K562 (cell line): ENCODE measurements at regions not wholly inside any gene's neighbourhood (a gene's known extent, or its start where the extent isn't known, plus 50 kb on each side); places are given as distances from the start of the nearest gene placed in this dataset.

ENCODE experiments used
- ATAC-seq: fragments of 200-7000 bp; cut with Tn5 transposase; 3 replicates; pipeline ENCODE4 v1.9.1; 2020; ENCODE audit warnings: moderate library complexity
- BruUV-seq: library from RNA; stranded (reverse); fragments of 400-500 nt; replicated peaks from 2 replicates; lab custom pipeline; 2021; lab: Mats Ljungman, UMichigan
- CTCF ChIA-PET: fragments of 300-600 bp; formaldehyde crosslinking; extraction: SDS; loops from one replicate; lab custom pipeline; 2021; ENCODE audit warnings: low intra/inter-chr PET ratio; lab: Yijun Ruan, JAX
- POLR2A ChIA-PET: fragments of 300-600, 350-650 bp; sonication (Branson Sonifier 250); formaldehyde crosslinking; extraction: SDS; loops from one replicate; lab custom pipeline; 2021; ENCODE audit warnings: antibody characterized with exemption, inconsistent platforms; lab: Yijun Ruan, JAX
- DNase-seq, 4 experiments: peaks; one replicate each; pipeline versions ENCODE4 v3.0.0 to v3.0.0-alpha.2; 2011 to 2018; ENCODE audit warnings: low spot score in 3 of 4, mixed read lengths in 3 of 4; ENCODE audit errors: extremely low read depth in 1 of 4
- FAIRE-seq: peaks from 2 replicates; lab custom pipeline; 2011; peaks lifted over from hg19 to GRCh38; lab: Jason Lieb, UNC
- H2AFZ ChIP-seq: 2 replicates; pipeline ENCODE4 v1.6.0; 2011; ENCODE audit warnings: low read depth, low read length, control low read depth, inconsistent platforms
- H3K27ac ChIP-seq: fragments of 200-600 bp; 3 replicates; pipeline ENCODE4 v1.8.0; 2011; ENCODE audit warnings: low read depth, mild to moderate bottlenecking, control low read depth, inconsistent platforms, low read length, moderate library complexity, mixed read lengths; ENCODE audit errors: extremely low read depth
- H3K27me3 ChIP-seq, 2 experiments: fragments of 300-600 bp in 1 of 2; 2 replicates in 1 of 2; 3 replicates in 1 of 2; pipeline versions ENCODE4 v1.6.0 to v1.8.0; 2011; ENCODE audit warnings: inconsistent platforms in 2 of 2, low read length in 2 of 2, mild to moderate bottlenecking in 1 of 2, mixed read lengths in 1 of 2, moderate library complexity in 1 of 2; ENCODE audit not compliant: control insufficient read depth in 2 of 2, insufficient read depth in 2 of 2
- H3K36me3 ChIP-seq: fragments of 300-600 bp; 3 replicates; pipeline ENCODE4 v1.8.0; 2011; ENCODE audit warnings: mild to moderate bottlenecking, low read length, inconsistent platforms; ENCODE audit not compliant: control insufficient read depth, insufficient read depth
- H3K4me1 ChIP-seq, 2 experiments: fragments of 200-600 bp in 1 of 2; replicated peaks in 1 of 2; 2 replicates in 1 of 2; 3 replicates in 1 of 2; pipeline versions ENCODE4 v1.5.1 to v1.8.0; 2011; ENCODE audit warnings: inconsistent platforms in 2 of 2, low read length in 2 of 2, mild to moderate bottlenecking in 1 of 2, mixed read lengths in 1 of 2, moderate library complexity in 1 of 2; ENCODE audit not compliant: control insufficient read depth in 2 of 2, insufficient read depth in 2 of 2
- H3K4me2 ChIP-seq: 2 replicates; pipeline ENCODE4 v1.6.1; 2011; ENCODE audit warnings: low read length, control low read depth, inconsistent platforms, mixed read lengths; ENCODE audit not compliant: insufficient read depth
- H3K4me3 ChIP-seq: fragments of 200-600 bp; sonication (generic), shearing (Covaris generic); 2 replicates; pipeline ENCODE4 v1.5.1; 2016; ENCODE audit warnings: control low read depth, inconsistent platforms
- H3K79me2 ChIP-seq: fragments of 200-600 bp; 3 replicates; pipeline ENCODE4 v1.8.0; 2011; ENCODE audit warnings: low read length, inconsistent platforms; ENCODE audit not compliant: control insufficient read depth, insufficient read depth
- H3K9ac ChIP-seq, 2 experiments: 2 replicates each; pipeline versions ENCODE4 v1.6.0 to v1.6.1; 2011; ENCODE audit warnings: low read depth in 2 of 2, low read length in 2 of 2, control low read depth in 1 of 2, inconsistent platforms in 1 of 2, mild to moderate bottlenecking in 1 of 2, mixed read lengths in 1 of 2; ENCODE audit not compliant: insufficient read depth in 1 of 2
- H3K9me1 ChIP-seq: one replicate; pipeline ENCODE4 v1.6.0; 2011; ENCODE audit warnings: inconsistent platforms, mild to moderate bottlenecking, low read length, moderate library complexity; ENCODE audit not compliant: control insufficient read depth, insufficient read depth
- H3K9me3 ChIP-seq: replicated peaks from 2 replicates; pipeline ENCODE4 v1.5.1; 2011; ENCODE audit warnings: low read depth, low read length, inconsistent platforms; ENCODE audit not compliant: control insufficient read depth, insufficient read depth
- H4K20me1 ChIP-seq: replicated peaks from 2 replicates; pipeline ENCODE4 v1.6.1; 2011; ENCODE audit warnings: low read length, inconsistent platforms, mixed read lengths; ENCODE audit not compliant: control insufficient read depth, insufficient read depth
- HMBOX1 ChIP-seq: sonication (generic); IDR thresholded peaks from 2 replicates; pipeline ENCODE4 v1.6.1; 2016
- MTA1 ChIP-seq: fragments of 450-650 bp; IDR thresholded peaks from 2 replicates; pipeline ENCODE4 v1.6.1; 2017; ENCODE audit warnings: borderline replicate concordance
- PRDM10 ChIP-seq: fragments of 450-650 bp; IDR thresholded peaks from 2 replicates; pipeline ENCODE4 v1.6.1; 2018; ENCODE audit not compliant: partially characterized antibody
- SMAD3 ChIP-seq: fragments of 450-650 bp; formaldehyde crosslinking; conservative IDR thresholded peaks from 2 replicates; pipeline ENCODE4 v1.4.0; 2020; ENCODE audit warnings: mild to moderate bottlenecking
- WGBS: fragments of 100-300 bp; shearing (Covaris generic); methylation state at CpG from one replicate; pipeline ENCODE4 v1.1.6; 2016; ENCODE audit warnings: low coverage, mixed read lengths; ENCODE audit not compliant: insufficient coverage; ENCODE audit errors: missing lambda C conversion rate; 5-methylcytosine and 5-hydroxymethylcytosine counted together
- in situ Hi-C: fragments of 300-500 bp; cut with MboI; formaldehyde crosslinking; loops from 4 replicates; pipeline ENCODE4 v1.15.0; 2018; ENCODE audit warnings: inconsistent platforms, mixed read lengths
- intact Hi-C: fragments of 100-400 bp; cut with micrococcal nuclease; formaldehyde crosslinking; loops from 2 replicates; pipeline ENCODE4 v1.14.2; 2022

- H3K9ac ChIP-seq: no peak overlapping the region
- H3K27me3 ChIP-seq: no peaks in the 10 kb centered on the region; a peak in 1 of 5 replicates
- peak overlapping the region; percentile 44 for H3K4me2 ChIP-seq
- FAIRE-seq: peak; percentile 90
- peak in 3 of 4 experiments; percentile 11 to 73 (median 63) for DNase-seq
- WGBS: 12% methylated on average over 5 of the region's 5 CpGs
- POLR2A ChIA-PET: interaction anchor here (1.4 kb wide), 1 partner anchor 15 kb away, joined by 4 read pairs; no protein-coding TSS in a partner anchor
- in situ Hi-C loops: no loop called here
- BruUV-seq: no TSS peak
- peak overlapping the region; percentile 10; the same call in 1 of the 3 replicates for H3K27ac ChIP-seq
- no peak overlapping the region for H2AFZ ChIP-seq
- intact Hi-C loops: loop anchor here (1.0 kb wide), 1 partner anchor 118 kb away; no protein-coding TSS in a partner anchor
- peaks cover 0 to 24% of the 10 kb centered on the region in 2 experiments; a peak in 4 of 5 replicates for H3K4me1 ChIP-seq
- CTCF ChIA-PET: no interaction called here
- ATAC-seq: peak; percentile 81
- H3K4me3 ChIP-seq: no peak overlapping the region
- H3K9me3 ChIP-seq: no peaks in the 10 kb centered on the region
- H4K20me1 ChIP-seq: no peaks in the 10 kb centered on the region
- H3K9me1 ChIP-seq: no peaks in the 10 kb centered on the region
- no peaks in the 10 kb centered on the region for H3K36me3 ChIP-seq
- H3K79me2 ChIP-seq: no peaks in the 10 kb centered on the region
- TF ChIP-seq PRDM10 (peak; percentile 15), SMAD3 (CRISPR knock-in tag) (no peak), MTA1 (no peak), HMBOX1 (peak; percentile 85)
These were observed 136.0 kb upstream of the CNR1 start for GRCh38 chr6:88301888-88302768.
